HCT116 (cell line): ENCODE measurements at regions not wholly inside any gene's neighbourhood (a gene's known extent, or its start where the extent isn't known, plus 50 kb on each side); places are given as distances from the start of the nearest gene placed in this dataset.
"Not testable (repeated sequence)": the region's sequence is repeated elsewhere in the genome, so short reads cannot be mapped to it uniquely, and the experiment has no call there.

Experiments
- CEBPB ChIP-seq: IDR thresholded peaks from 2 replicates; pipeline ENCODE4 v1.6.1; 2012; ENCODE audit warnings: low read depth
- EZH2 ChIP-seq: fragments of 200-600 bp; sonication (generic); IDR thresholded peaks from 2 replicates; pipeline ENCODE4 v1.6.1; 2017; ENCODE audit warnings: antibody characterized with exemption, mixed run types
- EZH2phosphoT487 ChIP-seq: fragments of 200-600 bp; IDR thresholded peaks from 2 replicates; pipeline ENCODE4 v1.6.1; 2018; ENCODE audit warnings: antibody characterized with exemption, borderline replicate concordance
- JUND ChIP-seq: IDR thresholded peaks from 2 replicates; pipeline ENCODE4 v1.6.1; 2012
- POLR2AphosphoS5 ChIP-seq: IDR thresholded peaks from 2 replicates; pipeline ENCODE4 v1.6.1; 2011; ENCODE audit warnings: mild to moderate bottlenecking, low read depth, low read length, moderate library complexity
- RAD21 ChIP-seq: IDR thresholded peaks from 2 replicates; pipeline ENCODE4 v1.6.1; 2012; ENCODE audit warnings: low read depth, mild to moderate bottlenecking
- SIN3A ChIP-seq: IDR thresholded peaks from 2 replicates; pipeline ENCODE4 v1.6.1; 2012; ENCODE audit warnings: low read depth
- YY1 ChIP-seq: IDR thresholded peaks from 2 replicates; pipeline ENCODE4 v1.6.1; 2011; ENCODE audit warnings: low read length, low read depth, moderate library complexity, mild to moderate bottlenecking; ENCODE audit not compliant: insufficient replicate concordance; ENCODE audit errors: extremely low read depth
- TF ChIP-seq, protein P1 (sequence below), 3 experiments: fragments of 200-600 bp in 1 of 3; sonication (generic) in 1 of 3; IDR thresholded peaks in 2 of 3; conservative IDR thresholded peaks in 1 of 3; 2 replicates each; pipeline ENCODE4 v1.5.1; 2012 to 2017; ENCODE audit warnings: low read depth in 2 of 3, low read length in 2 of 3, antibody characterized with exemption in 1 of 3, borderline replicate concordance in 1 of 3, control low read depth in 1 of 3, mild to moderate bottlenecking in 1 of 3, mixed read lengths in 1 of 3, mixed run types in 1 of 3, moderate library complexity in 1 of 3; ENCODE audit not compliant: insufficient read depth in 1 of 3
- TF ChIP-seq, protein P2 (sequence below): IDR thresholded peaks from 2 replicates; pipeline ENCODE4 v1.6.1; 2011; ENCODE audit warnings: mild to moderate bottlenecking, low read length, moderate library complexity; ENCODE audit not compliant: insufficient replicate concordance; ENCODE audit errors: extremely low read depth

DNA sequence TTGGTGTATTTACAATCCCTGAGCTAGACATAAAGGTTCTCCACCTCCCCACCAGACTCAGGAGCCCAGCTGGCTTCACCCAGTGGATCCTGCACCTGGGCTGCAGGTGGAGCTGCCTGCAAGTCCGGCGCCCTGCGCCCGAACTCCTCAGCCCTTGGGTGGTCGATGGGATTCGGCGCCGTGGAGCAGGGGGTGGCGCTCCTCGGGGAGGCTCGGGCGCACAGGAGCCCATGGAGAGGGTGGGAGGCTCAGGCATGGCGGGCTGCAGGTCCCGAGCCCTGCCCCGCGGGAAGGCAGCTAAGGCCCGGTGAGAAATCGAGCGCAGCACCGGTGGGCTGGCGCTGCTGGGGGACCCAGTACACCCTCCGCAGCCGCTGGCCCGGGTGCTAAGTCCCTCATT is 1291.6 kb downstream of the ADGRL3 start:
- not testable (repeated sequence) for TF ChIP-seq YY1, JUND, EZH2phosphoT487, POLR2AphosphoS5, SIN3A, EZH2, CEBPB, RAD21
- TF ChIP-seq, protein P1, sequence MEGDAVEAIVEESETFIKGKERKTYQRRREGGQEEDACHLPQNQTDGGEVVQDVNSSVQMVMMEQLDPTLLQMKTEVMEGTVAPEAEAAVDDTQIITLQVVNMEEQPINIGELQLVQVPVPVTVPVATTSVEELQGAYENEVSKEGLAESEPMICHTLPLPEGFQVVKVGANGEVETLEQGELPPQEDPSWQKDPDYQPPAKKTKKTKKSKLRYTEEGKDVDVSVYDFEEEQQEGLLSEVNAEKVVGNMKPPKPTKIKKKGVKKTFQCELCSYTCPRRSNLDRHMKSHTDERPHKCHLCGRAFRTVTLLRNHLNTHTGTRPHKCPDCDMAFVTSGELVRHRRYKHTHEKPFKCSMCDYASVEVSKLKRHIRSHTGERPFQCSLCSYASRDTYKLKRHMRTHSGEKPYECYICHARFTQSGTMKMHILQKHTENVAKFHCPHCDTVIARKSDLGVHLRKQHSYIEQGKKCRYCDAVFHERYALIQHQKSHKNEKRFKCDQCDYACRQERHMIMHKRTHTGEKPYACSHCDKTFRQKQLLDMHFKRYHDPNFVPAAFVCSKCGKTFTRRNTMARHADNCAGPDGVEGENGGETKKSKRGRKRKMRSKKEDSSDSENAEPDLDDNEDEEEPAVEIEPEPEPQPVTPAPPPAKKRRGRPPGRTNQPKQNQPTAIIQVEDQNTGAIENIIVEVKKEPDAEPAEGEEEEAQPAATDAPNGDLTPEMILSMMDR (IDR thresholded peaks at IDR 0.05 in 2 of 3, conservative IDR thresholded peaks at IDR 0.05 in 1 of 3; ENCODE audit: borderline replicate concordance in 1 of 3, insufficient read depth in 1 of 3, low read depth in 2 of 3, low read length in 2 of 3), result not testable (repeated sequence)
- TF ChIP-seq, protein P2, sequence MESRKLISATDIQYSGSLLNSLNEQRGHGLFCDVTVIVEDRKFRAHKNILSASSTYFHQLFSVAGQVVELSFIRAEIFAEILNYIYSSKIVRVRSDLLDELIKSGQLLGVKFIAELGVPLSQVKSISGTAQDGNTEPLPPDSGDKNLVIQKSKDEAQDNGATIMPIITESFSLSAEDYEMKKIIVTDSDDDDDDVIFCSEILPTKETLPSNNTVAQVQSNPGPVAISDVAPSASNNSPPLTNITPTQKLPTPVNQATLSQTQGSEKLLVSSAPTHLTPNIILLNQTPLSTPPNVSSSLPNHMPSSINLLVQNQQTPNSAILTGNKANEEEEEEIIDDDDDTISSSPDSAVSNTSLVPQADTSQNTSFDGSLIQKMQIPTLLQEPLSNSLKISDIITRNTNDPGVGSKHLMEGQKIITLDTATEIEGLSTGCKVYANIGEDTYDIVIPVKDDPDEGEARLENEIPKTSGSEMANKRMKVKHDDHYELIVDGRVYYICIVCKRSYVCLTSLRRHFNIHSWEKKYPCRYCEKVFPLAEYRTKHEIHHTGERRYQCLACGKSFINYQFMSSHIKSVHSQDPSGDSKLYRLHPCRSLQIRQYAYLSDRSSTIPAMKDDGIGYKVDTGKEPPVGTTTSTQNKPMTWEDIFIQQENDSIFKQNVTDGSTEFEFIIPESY, result not testable (repeated sequence)
